ENCODE measurements at regions not wholly inside any gene's neighbourhood (a gene's known extent, or its start where the extent isn't known, plus 50 kb on each side); places are given as distances from the start of the nearest gene placed in this dataset.

DNA sequence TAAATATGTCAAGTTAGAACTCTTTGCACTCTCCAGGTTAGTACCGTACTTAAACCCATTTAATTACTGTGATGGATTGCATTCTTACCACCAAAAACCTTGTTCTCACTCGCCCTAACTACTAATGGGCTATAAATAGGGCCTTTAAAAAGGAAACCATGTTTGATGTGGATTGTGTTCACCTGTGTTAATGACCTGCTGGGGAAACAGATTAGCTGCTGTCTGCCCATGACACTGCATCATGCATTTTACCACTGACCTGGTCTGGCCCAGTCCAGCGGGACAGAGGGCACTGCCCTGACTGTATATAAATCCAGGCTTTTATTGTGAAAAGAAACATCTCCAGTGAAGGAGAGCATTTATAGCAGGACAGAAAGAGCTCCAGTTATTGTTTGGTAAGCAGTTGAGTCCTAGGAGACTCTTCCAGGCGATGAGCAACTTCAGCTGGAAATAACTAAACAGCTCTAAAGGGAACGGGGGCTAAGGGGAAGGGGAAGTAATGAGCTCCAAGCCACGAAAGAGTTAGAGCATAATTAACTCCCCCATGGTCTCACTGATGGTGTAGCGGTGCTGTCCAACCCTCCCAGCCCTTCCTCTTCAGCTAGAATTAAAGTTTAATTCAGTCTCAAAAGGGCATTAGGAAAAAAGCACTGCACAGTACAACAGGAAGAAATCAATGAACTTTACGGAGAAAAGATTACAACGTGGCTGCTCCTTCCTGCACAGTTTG lies 303.1 kb downstream of the ENC1 start:
- no peaks in the 10 kb centered on the region for H3K27me3 ChIP-seq (ENCODE audit: control insufficient read depth, insufficient read depth, low read length)
- H3K4me3 ChIP-seq (ENCODE audit: low read depth, low read length), result no peak overlapping the region
- no peaks in the 10 kb centered on the region for H3K36me3 ChIP-seq (ENCODE audit: control insufficient read depth, insufficient read depth, low read length)
- TF ChIP-seq, protein P1, sequence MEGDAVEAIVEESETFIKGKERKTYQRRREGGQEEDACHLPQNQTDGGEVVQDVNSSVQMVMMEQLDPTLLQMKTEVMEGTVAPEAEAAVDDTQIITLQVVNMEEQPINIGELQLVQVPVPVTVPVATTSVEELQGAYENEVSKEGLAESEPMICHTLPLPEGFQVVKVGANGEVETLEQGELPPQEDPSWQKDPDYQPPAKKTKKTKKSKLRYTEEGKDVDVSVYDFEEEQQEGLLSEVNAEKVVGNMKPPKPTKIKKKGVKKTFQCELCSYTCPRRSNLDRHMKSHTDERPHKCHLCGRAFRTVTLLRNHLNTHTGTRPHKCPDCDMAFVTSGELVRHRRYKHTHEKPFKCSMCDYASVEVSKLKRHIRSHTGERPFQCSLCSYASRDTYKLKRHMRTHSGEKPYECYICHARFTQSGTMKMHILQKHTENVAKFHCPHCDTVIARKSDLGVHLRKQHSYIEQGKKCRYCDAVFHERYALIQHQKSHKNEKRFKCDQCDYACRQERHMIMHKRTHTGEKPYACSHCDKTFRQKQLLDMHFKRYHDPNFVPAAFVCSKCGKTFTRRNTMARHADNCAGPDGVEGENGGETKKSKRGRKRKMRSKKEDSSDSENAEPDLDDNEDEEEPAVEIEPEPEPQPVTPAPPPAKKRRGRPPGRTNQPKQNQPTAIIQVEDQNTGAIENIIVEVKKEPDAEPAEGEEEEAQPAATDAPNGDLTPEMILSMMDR (IDR thresholded peaks at IDR 0.05; ENCODE audit: insufficient read depth, low read length, poor library complexity, severe bottlenecking), result no peak
- DNase-seq (ENCODE audit: low read depth), result no peak

- TF ChIP-seq, protein P1 (IDR thresholded peaks at IDR 0.05; ENCODE audit: insufficient read depth, low read length, poor library complexity, severe bottlenecking), result peak; percentile 14
- Histone ChIP-seq H3K4me3 (ENCODE audit: low read depth, low read length) (no peak overlapping the region), H3K36me3 (ENCODE audit: control insufficient read depth, insufficient read depth, low read length) (no peaks in the 10 kb centered on the region), H3K27me3 (ENCODE audit: control insufficient read depth, insufficient read depth, low read length) (no peaks in the 10 kb centered on the region)
- no peak for DNase-seq (ENCODE audit: low read depth)
Measured at GRCh38 chr5:74336297-74336696, 304.2 kb downstream of the ENC1 start.

DNA sequence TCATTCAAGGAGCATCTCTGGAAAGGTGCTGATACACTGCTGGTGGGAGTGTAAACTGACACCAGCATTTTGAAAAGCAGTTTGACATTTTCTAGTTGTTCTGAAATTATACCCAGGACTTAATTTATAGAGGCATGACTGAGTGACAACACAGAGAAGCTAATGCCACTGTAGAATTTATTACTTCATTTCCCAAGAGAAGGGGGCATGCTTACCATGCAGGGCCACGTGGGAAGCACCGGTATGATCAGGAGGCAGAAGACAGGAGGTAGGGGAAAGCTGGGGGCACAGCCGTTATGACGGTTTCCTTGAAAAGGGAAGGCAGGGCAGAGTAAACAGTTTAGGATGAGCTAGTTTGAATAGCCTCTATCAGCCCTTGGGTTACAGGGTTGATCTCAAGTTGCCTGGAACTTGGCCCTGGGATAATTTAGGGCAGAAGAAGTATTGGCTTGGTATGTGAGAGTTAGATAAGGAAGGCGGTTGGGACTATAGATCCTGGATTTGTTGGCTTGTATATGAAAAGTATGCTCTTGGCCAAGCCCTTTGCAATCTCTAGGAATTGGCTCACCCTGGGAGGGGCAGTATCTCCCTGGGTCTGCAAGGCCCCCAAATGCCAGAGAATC lies 305.7 kb downstream of the ENC1 start:
- Histone ChIP-seq H3K36me3 (ENCODE audit: control insufficient read depth, insufficient read depth, low read length) (no peaks in the 10 kb centered on the region), H3K4me3 (ENCODE audit: low read depth, low read length) (no peak overlapping the region), H3K27me3 (ENCODE audit: control insufficient read depth, insufficient read depth, low read length) (no peaks in the 10 kb centered on the region)
- no peak for DNase-seq (ENCODE audit: low read depth)
- TF ChIP-seq, protein P1 (IDR thresholded peaks at IDR 0.05; ENCODE audit: insufficient read depth, low read length, poor library complexity, severe bottlenecking), result no peak

DNA sequence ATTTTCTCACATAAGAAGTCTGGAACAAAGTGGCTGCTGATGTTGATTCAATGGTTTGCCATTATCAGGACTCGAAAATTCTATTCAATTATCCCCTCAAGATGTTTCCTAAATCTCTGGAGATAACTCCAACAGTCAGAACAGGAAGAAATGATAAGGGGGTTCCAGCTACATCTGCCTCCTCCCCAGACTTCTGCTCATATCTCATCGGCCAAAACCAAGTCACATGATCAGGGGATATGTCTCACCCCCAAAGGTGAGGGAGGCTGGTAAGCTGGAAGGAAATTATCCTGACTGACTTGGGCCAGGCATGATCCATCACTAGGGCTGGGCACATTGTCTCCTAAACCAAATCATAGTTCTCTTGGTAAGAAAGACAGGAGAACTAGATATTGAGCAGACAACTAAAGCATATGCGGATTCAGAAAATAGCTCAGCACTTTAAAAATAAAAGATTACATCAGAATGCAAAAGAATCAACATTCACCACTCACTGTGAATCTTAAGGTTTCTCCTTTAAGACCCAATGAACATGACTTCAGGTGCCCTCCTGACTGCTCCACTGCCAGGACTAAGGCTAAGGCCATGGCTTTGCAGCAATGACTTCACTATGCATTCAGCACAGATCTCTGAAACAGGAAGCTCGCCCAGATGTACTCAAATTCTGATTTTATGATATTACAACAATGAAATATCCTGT lies 306.3 kb downstream of the ENC1 start:
- TF ChIP-seq, protein P1 (IDR thresholded peaks at IDR 0.05; ENCODE audit: insufficient read depth, low read length, poor library complexity, severe bottlenecking), result no peak
- no peak for DNase-seq (ENCODE audit: low read depth)
- H3K36me3 ChIP-seq (ENCODE audit: control insufficient read depth, insufficient read depth, low read length), result no peaks in the 10 kb centered on the region
- H3K27me3 ChIP-seq (ENCODE audit: control insufficient read depth, insufficient read depth, low read length), result no peaks in the 10 kb centered on the region
- H3K4me3 ChIP-seq (ENCODE audit: low read depth, low read length), result no peak overlapping the region

DNA sequence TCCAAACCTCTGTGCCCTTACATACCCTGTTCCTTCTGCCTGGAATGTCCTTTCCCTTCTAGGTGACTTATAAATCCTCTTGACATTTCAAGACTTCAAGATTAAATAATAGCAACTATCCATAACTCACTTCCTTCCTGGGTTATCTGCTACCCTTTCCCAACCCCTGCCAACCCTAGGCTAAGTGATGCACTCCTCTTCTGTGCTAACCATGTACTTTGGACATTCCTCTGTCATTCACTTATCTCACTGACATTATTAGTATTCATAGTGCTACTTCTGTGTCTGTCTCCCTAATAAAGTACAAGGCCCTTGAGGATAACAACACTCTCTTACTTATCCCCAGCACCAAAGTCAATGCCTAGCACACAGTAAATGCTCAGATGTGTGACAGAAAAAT lies 307.1 kb downstream of the ENC1 start:
- TF ChIP-seq, protein P1 (IDR thresholded peaks at IDR 0.05; ENCODE audit: insufficient read depth, low read length, poor library complexity, severe bottlenecking), result no peak
- Histone ChIP-seq H3K36me3 (ENCODE audit: control insufficient read depth, insufficient read depth, low read length) (no peaks in the 10 kb centered on the region), H3K27me3 (ENCODE audit: control insufficient read depth, insufficient read depth, low read length) (no peaks in the 10 kb centered on the region)

More for the DNA sequence above, 307.1 kb downstream of the ENC1 start:
- DNase-seq (ENCODE audit: low read depth), result no peak
- H3K4me3 ChIP-seq (ENCODE audit: low read depth, low read length), result no peak overlapping the region
